ENCODE measurements at regions not wholly inside any gene's neighbourhood (a gene's known extent, or its start where the extent isn't known, plus 50 kb on each side); places are given as distances from the start of the nearest gene placed in this dataset.

DNA sequence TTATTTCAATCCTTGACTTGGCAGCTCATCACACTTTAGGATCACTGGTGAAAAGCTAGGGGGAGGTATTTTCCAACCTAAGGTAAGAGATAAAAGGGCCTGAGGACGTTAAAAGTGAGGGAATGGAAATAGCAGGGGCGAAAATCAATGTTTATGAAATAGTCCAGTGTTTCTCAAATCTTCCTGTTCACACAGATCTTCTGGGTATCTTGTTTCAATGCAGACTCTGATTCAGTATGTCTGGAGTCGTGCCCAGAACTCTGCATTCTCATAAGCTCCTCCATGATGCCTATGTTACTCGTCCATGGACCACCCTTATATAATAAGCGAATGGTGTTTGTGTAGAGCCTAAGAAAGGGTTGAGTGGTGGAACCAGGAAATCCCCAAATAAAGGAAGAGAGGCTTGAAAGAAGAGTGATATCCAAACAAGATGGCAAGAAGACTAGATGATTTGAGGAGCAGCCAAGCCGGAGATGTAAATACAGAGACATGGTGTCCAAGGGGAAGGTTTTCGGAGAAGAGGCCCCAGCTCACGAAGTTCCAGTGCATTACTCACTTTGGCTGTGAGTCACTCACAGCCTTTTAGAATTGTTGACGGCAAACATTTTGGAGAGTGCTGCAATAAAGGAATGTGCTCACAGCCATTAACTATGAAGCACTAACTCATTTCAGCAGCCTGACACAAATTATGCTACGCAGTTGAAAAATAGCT is 215.6 kb upstream of the PPARGC1A start:
- TF ChIP-seq, protein P1, sequence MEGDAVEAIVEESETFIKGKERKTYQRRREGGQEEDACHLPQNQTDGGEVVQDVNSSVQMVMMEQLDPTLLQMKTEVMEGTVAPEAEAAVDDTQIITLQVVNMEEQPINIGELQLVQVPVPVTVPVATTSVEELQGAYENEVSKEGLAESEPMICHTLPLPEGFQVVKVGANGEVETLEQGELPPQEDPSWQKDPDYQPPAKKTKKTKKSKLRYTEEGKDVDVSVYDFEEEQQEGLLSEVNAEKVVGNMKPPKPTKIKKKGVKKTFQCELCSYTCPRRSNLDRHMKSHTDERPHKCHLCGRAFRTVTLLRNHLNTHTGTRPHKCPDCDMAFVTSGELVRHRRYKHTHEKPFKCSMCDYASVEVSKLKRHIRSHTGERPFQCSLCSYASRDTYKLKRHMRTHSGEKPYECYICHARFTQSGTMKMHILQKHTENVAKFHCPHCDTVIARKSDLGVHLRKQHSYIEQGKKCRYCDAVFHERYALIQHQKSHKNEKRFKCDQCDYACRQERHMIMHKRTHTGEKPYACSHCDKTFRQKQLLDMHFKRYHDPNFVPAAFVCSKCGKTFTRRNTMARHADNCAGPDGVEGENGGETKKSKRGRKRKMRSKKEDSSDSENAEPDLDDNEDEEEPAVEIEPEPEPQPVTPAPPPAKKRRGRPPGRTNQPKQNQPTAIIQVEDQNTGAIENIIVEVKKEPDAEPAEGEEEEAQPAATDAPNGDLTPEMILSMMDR (IDR thresholded peaks at IDR 0.05; ENCODE audit: control extremely low read depth in 1 of 3, insufficient read depth in 1 of 3, low read depth in 1 of 3, low read length in 3 of 3), result peak in 1 of 3 experiments; percentile 4; a peak in 1 of 4 replicates
- TF ChIP-seq RAD21 (IDR thresholded peaks at IDR 0.05 in 1 of 2, conservative IDR thresholded peaks at IDR 0.05 in 1 of 2; ENCODE audit: low read depth in 2 of 2, low read length in 2 of 2), result peak in 1 of 2 experiments; percentile 35; a peak in 2 of 4 replicates
- no peak for TF ChIP-seq POLR2AphosphoS5 (IDR thresholded peaks at IDR 0.05; ENCODE audit: low read depth, low read length)
- no peak for TF ChIP-seq CBX8 (IDR thresholded peaks at IDR 0.05; ENCODE audit: borderline replicate concordance, low read depth, low read length)
- TF ChIP-seq POLR2A (IDR thresholded peaks at IDR 0.05; ENCODE audit: control extremely low read depth in 1 of 2, low read depth in 2 of 2, low read length in 2 of 2), result no peak
- TF ChIP-seq TEAD4 (IDR thresholded peaks at IDR 0.05; ENCODE audit: low read depth, low read length), result no peak
- no peak for TF ChIP-seq RXRA (IDR thresholded peaks at IDR 0.05; ENCODE audit: insufficient read depth, low read depth, low read length)
- no peak for TF ChIP-seq RFX5 (IDR thresholded peaks at IDR 0.05; ENCODE audit: borderline replicate concordance, low read depth, low read length)
- TF ChIP-seq PHF8 (conservative IDR thresholded peaks at IDR 0.05; ENCODE audit: low read depth, low read length), result no peak
